Transverse colon (tissue), 4 donors: ENCODE measurements at regions not wholly inside any gene's neighbourhood (a gene's known extent, or its start where the extent isn't known, plus 50 kb on each side); places are given as distances from the start of the nearest gene placed in this dataset.
"Not testable (repeated sequence)": the region's sequence is repeated elsewhere in the genome, so short reads cannot be mapped to it uniquely, and the experiment has no call there.

Experiments
- CTCF ChIP-seq, 5 experiments: fragments of 200-600 bp in 3 of 5; fragments of 450-650 bp in 2 of 5; sonication (generic) in 3 of 5; IDR thresholded peaks; 1 replicate in 2 of 5; 2 replicates in 3 of 5; pipeline ENCODE4 v1.5.1; 2016 to 2017; ENCODE audit warnings: antibody characterized with exemption in 5 of 5, inconsistent platforms in 3 of 5, mild to moderate bottlenecking in 2 of 5, moderate library complexity in 1 of 5
- EP300 ChIP-seq: sonication (generic); formaldehyde crosslinking; IDR thresholded peaks from one replicate; pipeline ENCODE4 v1.6.1; 2017; ENCODE audit warnings: antibody characterized with exemption, low read depth
- POLR2A ChIP-seq: fragments of 450-650 bp; IDR thresholded peaks from one replicate; pipeline ENCODE4 v1.6.1; 2016; ENCODE audit warnings: antibody characterized with exemption, mild to moderate bottlenecking, moderate library complexity
- POLR2AphosphoS5 ChIP-seq, 3 donors: sonication (generic); formaldehyde crosslinking; IDR thresholded peaks; one replicate each; pipeline ENCODE4 v1.6.1; 2016; ENCODE audit warnings: antibody characterized with exemption in 3 of 3

- not testable (repeated sequence) for TF ChIP-seq EP300; POLR2A; CTCF (IDR thresholded peaks at IDR 0.05); POLR2AphosphoS5 (IDR thresholded peaks at IDR 0.05)
Observed at GRCh38 chrX:91018111-91018510, 416.5 kb upstream of the PABPC5 start.
